D341Med (cell line): ENCODE measurements at regions not wholly inside any gene's neighbourhood (a gene's known extent, or its start where the extent isn't known, plus 50 kb on each side); places are given as distances from the start of the nearest gene placed in this dataset.

Experiments
- DNase-seq: peaks from one replicate; pipeline ENCODE4 v3.0.0; 2012; ENCODE audit warnings: low spot score

GRCh38 chr18:64253222-64253621, 104.3 kb upstream of the LINC00305 start:
- no peak for DNase-seq

DNA sequence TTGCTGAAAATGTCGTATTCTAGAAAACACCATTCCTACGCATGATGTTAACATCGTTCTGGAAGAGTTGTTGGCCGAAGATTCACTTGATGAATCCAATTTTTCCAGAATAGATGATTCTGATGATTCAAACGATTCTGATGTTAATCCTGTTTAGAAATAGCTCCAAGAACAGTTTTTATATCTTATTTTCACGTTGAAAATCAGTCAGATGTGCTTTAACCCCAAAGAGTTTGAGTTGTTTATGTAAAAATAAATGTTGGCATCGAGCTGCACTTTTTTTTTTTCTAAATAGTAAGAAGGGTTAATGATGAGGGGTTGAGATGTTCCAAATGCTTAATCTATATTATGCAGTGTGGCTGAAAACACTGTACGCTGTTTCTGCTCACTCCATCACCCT, 99.9 kb upstream of the LINC00305 start:
- DNase-seq: no peak

DNA sequence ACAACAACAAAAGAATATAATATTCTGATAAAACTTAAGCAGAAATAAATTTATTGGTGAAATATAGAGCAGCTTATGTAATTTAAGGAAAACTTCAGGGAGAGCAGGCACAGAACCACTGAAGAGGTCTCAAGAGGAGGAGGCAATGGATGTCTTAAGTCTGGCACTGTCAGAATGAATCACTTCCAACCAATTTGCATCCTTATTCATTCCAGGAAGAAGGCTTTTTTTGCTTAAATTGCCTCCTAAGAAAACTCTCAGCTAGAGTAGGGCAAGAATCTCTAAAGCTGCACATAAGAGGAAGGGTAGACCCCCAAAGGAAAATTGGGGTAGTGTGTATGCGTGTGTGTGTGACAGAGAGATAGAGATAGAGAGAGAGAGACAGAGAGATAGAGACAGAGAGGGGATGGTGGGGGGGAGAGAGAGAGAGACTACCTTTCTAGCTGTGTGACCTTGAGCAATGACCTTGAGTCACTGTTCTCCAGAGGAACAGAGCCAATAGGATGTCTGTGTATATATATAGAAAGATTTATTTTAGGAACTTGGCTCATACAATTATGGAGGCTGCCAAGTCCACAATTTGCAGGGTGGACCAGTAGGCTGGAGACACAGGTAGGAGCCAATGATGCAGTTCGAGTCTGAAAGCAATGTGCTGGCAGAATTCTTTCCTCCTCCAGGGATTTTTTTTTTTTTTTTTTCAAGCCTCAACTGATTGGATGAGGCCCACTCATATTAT, 96.4 kb upstream of the LINC00305 start:
- DNase-seq: no peak

GRCh38 chr18:64244571-64244970, 95.7 kb upstream of the LINC00305 start:
- DNase-seq: peak; percentile 33

DNA sequence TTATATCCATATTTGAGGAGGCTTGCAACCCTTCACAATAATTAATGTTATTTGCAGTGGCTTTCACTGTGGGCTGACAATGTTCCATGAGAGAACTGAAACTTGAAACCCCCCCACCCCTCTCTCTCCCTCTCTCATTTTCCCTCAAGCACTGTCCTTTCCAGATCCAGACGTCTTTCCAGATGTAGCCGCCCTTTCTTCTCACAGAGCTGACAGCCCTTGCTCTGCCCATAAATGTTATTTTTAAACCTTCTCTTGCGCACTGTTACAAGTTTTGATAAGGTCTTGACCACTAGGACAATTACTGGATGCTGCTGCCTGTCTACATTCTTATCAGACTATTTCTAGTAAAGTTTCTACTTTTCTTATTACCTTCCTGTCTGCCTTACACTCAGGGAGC, 91.4 kb upstream of the LINC00305 start:
- no peak for DNase-seq

- DNase-seq: no peak
Observed at GRCh38 chr18:64238076-64238475, 89.2 kb upstream of the LINC00305 start.

GRCh38 chr18:64234321-64234720, 85.4 kb upstream of the LINC00305 start:
- no peak for DNase-seq

DNA sequence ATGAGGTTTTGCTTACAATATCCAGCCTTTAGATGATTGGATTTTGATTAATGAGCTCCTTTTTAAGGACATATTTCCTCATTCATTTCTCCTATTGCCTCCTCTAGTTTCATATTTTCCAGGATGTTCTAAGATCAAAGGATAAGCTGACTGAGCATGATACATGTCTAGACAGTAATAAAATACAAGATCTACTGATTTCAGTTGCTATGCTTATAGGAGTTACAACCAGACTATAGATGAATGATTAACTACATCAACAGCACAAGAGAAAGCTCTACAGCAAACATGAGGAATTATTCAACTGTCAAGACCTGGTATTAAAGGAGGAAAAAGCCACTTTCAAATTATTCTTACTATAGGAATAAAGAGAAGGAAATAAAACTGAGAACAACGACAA, 85.0 kb upstream of the LINC00305 start:
- no peak for DNase-seq

GRCh38 chr18:64220941-64221340, 72.1 kb upstream of the LINC00305 start:
- no peak for DNase-seq

GRCh38 chr18:64219517-64219916, 70.6 kb upstream of the LINC00305 start:
- DNase-seq: no peak

DNA sequence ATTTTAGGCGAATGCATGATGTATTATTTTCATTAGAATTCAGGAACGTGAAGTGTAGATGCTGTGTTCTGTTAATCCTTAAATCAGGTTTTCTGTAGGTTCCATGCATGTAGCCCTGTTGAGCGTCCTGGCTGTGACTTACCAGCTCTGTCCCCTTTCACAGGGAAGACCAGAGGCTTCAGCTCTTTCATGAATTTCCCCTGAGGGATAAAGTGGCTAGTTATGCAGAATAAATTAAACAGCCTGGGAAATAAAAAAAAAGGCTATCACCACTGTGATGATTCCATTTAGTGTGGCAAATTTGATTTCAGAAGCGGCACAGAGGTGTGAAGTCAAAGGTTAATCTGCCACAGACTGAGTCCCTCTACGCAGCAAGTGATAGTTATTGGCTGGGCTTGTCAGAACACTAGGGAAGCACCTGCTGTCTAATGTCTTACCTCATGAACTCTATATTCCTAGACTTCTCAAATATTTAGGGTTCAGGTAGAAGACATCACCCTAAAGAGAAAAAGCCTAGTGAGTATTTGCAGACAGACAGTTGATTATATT, 61.6 kb upstream of the LINC00305 start:
- DNase-seq: no peak

- DNase-seq: no peak
Observed at GRCh38 chr18:64208516-64208915, 59.6 kb upstream of the LINC00305 start.

- DNase-seq: no peak
Observed at GRCh38 chr18:64207820-64208219, 58.9 kb upstream of the LINC00305 start.

DNA sequence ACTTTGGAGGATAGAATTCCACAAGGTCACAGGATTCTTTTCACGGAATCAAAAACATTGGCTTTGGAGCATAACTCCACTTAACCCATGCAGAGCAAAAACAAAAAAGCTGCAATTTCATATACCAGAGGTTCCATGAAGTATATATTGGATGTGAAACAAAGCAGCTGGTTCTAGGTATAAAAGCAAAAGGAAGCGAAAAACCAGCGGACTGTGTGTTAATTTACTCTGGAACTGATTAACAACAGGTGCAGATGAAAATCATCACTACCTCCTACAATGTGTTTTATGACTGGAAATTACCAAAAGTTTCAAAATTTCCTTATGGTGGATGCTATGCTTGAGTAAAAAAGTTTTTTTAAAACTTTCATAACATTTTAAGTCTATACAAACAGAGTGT, 54.4 kb upstream of the LINC00305 start:
- no peak for DNase-seq

- no peak for DNase-seq
Observed at GRCh38 chr18:64202863-64203262, 54.0 kb upstream of the LINC00305 start.

- no peak for DNase-seq
Observed at GRCh38 chr18:64202210-64202836, 53.4 kb upstream of the LINC00305 start.

- DNase-seq: no peak
Observed at GRCh38 chr18:64201781-64202180, 52.9 kb upstream of the LINC00305 start.

DNA sequence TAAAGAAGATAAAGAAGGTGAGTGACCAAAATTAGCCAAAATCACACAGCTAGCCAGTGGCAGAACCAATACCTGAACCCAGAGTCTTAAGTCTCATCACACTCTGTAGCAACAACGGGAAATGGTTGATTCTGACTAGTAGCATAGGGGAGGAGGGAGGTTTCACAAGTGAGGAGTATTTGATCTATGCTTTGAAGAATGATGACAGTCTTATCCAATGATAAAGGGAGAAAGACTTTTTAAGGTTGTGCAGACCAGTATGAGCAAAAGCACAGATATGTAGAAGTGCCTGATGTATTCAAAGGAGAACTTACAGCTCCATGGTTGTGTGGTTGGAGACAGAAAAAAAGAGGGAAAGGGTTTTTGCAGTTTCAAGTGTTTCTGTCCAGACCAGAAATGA, 50.7 kb upstream of the LINC00305 start:
- DNase-seq: no peak
